NCI-H2196 (cell line): ENCODE measurements at regions not wholly inside any gene's neighbourhood (a gene's known extent, or its start where the extent isn't known, plus 50 kb on each side); places are given as distances from the start of the nearest gene placed in this dataset.

Source experiments
- DNase-seq: peaks from one replicate; lab custom pipeline; 2025; ENCODE audit not compliant: unreplicated experiment; lab: John Stamatoyannopoulos, UW

GRCh38 chr3:187927565-187927964 is 182.3 kb upstream of the BCL6 start:
- no peak for DNase-seq

- no peak for DNase-seq
Measured at GRCh38 chr3:187929112-187929816, 184.0 kb upstream of the BCL6 start.

GRCh38 chr3:187930021-187930420 is 184.8 kb upstream of the BCL6 start:
- no peak for DNase-seq

GRCh38 chr3:187931101-187931500 is 185.8 kb upstream of the BCL6 start:
- DNase-seq: no peak

GRCh38 chr3:187931770-187932278 is 186.6 kb upstream of the BCL6 start:
- no peak for DNase-seq

GRCh38 chr3:187932530-187932929 is 187.3 kb upstream of the BCL6 start:
- DNase-seq: no peak

GRCh38 chr3:187935623-187936156 is 190.4 kb upstream of the BCL6 start:
- DNase-seq: no peak

GRCh38 chr3:187936676-187937075 is 191.4 kb upstream of the BCL6 start:
- no peak for DNase-seq

- no peak for DNase-seq
Measured at GRCh38 chr3:187939891-187940290, 194.6 kb upstream of the BCL6 start.

GRCh38 chr3:187941135-187941847 is 196.0 kb upstream of the BCL6 start:
- no peak for DNase-seq

GRCh38 chr3:187941848-187942194 is 196.6 kb upstream of the BCL6 start:
- DNase-seq: no peak

GRCh38 chr3:187942658-187943241 is 197.5 kb upstream of the BCL6 start:
- no peak for DNase-seq

GRCh38 chr3:187943677-187944389 is 198.6 kb upstream of the BCL6 start:
- peak; percentile 47 for DNase-seq

GRCh38 chr3:187944390-187945179 is 199.3 kb upstream of the BCL6 start:
- DNase-seq: no peak

- DNase-seq: no peak
Measured at GRCh38 chr3:187945374-187945773, 200.1 kb upstream of the BCL6 start.

- DNase-seq: no peak
Measured at GRCh38 chr3:187946163-187946691, 201.0 kb upstream of the BCL6 start.

GRCh38 chr3:187946981-187947380 is 201.7 kb upstream of the BCL6 start:
- no peak for DNase-seq

GRCh38 chr3:187947927-187948682 is 202.8 kb upstream of the BCL6 start:
- DNase-seq: no peak

GRCh38 chr3:187949093-187949820 is 204.0 kb upstream of the BCL6 start:
- no peak for DNase-seq
